NCI-H82 (cell line): ENCODE measurements at regions not wholly inside any gene's neighbourhood (a gene's known extent, or its start where the extent isn't known, plus 50 kb on each side); places are given as distances from the start of the nearest gene placed in this dataset.
"Not testable (repeated sequence)": the region's sequence is repeated elsewhere in the genome, so short reads cannot be mapped to it uniquely, and the experiment has no call there.

Experiments used
- DNase-seq: peaks from one replicate; lab custom pipeline; 2025; lab: John Stamatoyannopoulos, UW

DNA sequence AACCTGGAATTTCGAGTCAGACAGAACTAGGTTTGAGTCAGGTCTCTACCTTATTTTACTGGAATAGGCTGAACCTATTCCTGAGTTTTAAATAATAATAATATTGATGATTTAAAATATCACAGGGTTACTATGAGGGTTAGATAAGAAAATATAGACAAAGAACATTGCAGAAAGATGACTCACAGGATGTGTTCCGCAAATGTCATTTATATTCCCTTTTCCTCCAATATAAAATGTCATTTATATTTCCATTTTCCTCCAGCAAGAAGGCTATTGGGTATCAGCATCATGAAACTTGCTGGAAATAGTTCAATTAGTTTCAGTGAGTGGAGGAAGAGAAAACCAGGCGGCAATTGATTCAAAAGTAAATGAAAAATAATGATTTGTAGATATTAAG, 163.9 kb upstream of the RASSF8 start:
- DNase-seq = no peak

DNA sequence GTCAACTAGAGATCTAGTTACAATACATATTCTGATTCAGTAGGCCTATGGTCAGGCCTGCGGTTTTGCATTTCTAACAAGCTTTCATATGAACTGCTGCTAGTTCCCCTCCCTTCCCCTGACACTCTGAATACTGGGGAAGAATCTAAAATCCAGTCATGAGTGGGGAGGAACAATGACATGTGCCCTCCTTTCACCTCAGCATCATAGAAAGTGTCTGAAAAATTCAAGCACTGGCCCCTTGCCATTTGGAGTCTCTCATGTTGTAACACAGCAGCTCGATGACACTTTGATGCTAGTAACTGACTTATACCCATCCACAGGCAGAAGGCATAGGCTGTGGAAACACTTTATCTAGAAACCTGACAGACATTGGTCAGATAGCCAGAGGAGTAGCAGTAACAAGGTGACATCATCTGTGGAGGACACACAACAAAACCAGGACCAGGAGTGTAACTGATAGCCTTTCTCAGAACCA, 161.9 kb upstream of the RASSF8 start:
- no peak for DNase-seq

DNA sequence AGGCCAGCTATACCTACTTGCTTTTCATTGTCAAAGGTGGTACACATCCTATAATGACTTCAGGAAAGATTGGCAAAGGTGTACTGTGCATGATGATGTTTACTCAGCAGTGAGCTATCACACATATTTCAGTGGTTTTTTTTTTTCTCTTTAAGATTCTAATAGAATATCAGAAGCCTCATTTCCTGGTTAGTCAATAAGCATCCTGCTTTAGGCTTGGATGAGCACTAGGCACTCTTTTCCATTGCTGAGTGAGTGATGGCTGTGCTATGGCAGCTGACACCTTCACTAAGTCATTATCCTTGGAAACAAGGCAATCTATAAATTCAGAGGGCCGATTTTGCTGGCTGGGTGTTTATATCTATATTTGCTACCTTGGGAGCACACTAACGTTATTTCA, 161.1 kb upstream of the RASSF8 start:
- DNase-seq = no peak

DNA sequence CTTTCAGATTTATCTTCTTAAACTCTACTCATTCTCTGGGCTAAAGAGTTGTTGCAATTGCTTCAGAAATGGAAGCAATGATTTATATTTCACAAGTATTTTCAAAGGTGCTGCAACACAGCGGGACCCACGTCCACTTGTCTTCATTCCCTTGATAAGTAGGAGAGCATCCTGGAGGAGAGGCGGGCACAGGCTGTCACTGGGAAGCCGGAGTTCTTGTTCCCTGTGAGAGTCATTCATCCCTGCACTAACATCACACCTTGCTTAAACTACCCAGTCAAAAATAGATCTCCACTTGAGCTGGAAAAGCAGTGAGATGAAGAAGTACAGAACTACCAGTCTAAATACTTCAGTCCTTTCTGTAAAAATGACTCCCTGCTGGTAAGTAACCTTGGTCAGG, 160.5 kb upstream of the RASSF8 start:
- no peak for DNase-seq

DNA sequence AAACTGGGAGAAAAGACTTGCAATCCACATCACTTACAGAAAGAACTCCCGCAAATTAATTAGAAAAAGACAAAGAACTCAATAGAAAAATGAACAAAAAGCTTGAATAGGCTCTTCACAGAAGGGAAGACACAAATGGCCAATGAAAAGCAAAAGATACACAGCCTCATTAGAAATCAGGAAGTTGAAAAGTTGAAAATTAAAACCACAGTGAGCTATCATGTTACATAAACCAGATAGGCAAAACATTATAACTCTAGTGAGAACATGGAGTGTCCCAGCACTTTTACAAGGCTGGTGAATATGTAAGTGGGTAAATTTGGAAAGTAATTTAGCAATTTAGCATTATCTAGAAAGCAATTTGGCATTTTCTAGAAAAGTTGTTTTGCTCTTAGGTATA, 158.4 kb upstream of the RASSF8 start:
- no peak for DNase-seq

DNA sequence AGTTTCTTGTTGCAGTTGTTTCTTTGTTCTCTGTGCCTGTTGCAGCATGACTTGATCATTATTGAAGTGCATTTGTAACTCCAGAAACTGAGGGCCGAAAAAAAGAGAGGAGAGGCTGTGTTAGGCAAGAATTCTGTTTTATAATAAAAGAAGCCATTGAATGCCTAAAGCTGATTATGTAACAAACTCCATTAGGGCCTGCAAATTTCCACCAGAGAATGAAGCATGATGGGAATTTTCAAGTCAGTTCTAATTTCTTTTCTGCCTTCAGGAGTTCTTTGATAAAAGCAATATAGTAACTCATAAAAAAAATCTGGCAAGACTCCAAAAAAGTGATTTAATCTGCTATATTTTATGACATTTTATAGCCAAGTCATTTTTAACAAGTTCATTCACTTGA, 156.7 kb upstream of the RASSF8 start:
- no peak for DNase-seq

DNA sequence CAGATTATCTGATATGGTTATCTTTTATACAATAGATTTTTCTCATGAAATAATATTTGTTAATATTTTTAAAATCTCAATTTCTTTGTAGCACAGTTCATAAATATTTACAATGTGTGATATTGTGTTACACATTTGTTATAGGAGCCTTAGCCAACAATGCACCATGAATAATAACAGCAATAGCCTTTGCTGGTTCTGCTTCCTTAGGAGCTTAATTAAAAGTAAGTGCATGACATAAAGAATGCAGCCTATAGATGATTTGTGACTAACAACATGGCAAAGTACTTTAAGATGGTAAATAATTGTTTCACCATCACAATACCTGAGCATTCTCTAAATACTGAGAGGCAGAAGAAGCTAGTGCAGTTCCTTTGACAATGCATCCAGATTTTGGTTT, 156.3 kb upstream of the RASSF8 start:
- no peak for DNase-seq

DNA sequence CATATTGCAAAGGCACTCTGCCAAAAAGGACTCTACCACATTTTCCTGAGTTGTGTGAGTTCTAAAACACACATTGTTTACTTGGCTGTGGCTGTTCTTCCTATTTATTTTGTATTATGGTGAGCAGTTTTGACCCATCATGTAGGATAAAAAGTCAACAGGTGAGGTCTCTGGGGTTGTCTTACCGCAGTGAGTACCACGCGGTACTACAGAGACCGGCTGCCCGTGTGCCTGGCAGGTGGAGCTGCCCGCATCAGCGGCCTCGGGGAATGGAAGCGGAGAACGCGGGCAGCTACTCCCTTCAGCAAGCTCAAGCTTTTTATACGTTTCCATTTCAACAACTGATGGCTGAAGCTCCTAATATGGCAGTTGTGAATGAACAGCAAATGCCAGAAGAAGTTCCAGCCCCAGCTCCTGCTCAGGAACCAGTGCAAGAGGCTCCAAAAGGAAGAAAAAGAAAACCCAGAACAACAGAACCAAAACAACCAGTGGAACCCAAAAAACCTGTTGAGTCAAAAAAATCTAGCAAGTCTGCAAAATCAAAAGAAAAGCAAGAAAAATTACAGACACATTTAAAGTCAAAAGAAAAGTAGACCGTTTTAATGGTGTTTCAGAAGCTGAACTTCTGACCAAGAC, 155.3 kb upstream of the RASSF8 start:
- DNase-seq = not testable (repeated sequence)

DNA sequence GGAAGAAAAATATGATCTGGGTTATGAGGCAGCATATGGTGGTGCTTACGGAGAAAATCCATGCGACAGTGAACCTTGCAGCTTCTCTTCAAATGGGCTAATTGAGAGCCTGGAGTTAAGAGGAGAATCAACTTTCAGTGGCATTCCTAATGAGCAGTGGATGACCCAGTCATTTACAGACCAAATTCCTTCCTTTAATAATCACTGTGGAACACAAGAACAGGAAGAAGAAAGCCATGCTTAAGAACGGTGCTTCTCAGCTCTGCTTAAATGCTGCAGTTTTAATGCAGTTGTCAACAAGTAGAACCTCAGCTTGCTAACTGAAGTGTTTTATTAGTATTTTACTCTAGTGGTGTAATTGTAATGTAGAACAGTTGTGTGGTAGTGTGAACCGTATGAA, 154.2 kb upstream of the RASSF8 start:
- DNase-seq = not testable (repeated sequence)

DNA sequence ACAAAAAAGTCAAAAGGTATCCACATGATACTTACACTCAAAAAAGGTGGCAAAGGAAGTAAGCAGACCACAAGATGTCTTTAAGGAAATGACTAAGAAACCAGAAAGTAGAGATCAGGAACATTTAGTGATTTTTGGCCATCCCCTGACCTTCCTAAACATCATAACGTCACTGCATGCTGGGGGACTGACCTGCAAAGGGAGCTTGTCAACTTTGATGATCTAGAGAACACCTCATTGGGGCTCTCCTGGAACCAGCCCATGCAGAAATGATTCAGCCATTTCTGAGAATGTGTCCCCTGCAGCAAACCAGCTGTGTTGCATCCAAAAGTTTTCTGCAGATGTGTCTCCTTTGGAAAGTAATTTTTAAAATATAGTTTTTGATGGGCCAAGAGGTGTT, 152.2 kb upstream of the RASSF8 start:
- DNase-seq = no peak

DNA sequence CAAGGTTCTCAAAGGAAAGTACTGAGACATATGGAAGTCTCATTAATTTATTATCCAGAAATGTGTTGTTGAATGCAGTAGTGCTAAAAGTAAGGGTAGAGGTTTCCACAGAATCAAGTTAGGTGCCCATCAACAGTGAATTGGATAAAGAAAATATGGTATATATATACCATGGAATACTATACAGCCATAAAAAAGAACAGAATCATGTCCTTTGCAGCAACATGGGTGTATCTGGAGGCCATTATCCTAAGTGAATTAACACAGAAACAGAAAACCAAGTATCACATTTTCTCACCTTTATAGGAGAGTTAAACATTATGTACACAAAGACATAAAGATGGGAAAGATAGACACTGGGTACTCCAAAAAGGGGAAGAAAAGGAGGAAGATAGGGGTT, 149.9 kb upstream of the RASSF8 start:
- no peak for DNase-seq

DNA sequence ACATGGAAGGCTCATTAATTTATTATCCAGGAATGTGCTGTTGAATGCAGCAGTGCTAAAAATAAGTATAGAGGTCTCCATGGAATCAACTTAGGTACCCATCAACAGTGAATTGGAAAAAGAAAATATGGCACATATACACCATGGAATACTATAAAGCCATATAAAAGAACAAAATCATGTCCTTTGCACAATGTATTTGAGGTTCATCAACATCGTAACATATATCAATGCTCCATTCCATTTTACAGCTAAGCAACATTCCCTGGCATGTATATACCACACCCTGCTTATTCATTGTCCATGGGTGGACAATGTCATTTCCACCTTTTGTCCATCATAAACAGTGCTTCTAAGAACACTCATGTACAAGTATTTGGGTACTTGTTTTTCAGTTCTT, 147.8 kb upstream of the RASSF8 start:
- DNase-seq = no peak

DNA sequence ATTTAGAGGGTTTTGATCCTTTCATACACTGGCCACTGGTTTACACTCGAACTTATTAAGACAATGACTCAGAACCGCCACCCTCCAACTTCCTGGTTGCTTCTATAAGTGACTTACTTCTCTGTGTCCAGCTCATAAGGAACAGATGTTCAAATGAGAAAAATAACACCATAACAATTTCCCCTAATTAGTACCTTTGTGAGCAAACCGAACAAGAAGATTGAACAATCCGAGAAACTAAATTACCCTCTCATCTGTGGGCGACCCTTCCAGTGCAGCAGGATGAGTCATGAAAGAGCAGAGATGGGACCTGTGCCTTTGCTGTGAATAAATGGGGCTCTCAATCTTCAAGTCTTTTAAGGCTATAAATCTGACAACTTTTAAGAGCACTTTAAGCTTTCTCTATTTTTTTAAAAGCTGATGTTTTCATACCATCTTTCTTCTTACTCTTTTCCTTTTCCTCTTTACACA, 146.8 kb upstream of the RASSF8 start:
- peak; percentile 16 for DNase-seq

DNA sequence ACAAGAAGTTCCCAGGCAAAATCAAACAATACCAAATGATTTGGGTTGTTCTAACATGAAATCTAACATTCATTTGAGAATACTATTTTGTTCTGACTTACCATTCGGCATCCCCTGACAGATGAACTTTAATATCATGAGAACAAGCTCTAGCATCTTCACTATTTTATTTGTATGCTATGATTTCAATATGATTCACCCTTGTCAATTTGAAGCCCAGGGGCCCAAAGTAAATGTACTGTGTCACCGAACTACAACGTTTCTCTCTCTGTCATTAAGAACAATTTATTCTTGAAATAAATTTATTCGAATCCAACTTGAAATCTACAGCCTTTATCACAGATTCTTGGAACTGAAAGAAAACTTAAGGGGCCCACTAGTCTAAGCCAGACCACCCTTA, 146.2 kb upstream of the RASSF8 start:
- DNase-seq = no peak

DNA sequence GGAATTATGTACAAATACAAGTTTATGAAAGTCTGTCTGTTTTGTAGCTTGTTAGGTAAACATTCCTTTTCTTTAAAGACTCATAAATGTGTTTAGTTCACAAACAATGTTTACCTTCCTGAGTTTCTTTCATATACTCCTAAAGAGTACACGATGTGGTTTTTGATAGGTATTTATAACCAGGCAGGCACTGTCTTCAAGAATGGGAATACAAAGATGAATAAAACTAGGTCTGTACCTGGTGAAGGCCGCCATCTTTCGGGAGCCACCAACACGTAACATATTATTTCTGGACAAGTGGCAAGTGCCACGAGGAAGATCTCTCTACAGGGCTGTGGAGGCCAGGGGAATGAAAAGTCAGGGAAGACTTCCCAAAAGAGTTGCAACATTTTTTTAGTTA, 144.6 kb upstream of the RASSF8 start:
- no peak for DNase-seq

DNA sequence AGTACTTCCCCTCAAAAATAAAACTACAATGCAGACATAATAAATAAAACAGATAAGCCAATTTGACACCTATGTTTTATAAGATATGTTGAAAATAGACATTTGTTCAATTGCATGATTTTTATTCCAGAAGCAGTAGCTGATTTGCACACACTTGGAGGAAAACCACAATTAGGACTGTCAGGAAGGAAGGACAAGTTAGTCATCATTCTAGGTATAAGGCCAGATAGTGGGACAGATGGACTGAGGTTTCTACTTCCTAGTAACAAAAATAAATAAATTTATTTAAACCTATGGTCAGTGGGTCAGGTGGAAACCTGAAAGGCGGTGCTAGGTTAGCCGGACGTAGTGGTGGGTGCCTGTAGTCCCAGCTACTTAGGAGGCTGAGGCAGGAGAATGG, 141.8 kb upstream of the RASSF8 start:
- no peak for DNase-seq

DNA sequence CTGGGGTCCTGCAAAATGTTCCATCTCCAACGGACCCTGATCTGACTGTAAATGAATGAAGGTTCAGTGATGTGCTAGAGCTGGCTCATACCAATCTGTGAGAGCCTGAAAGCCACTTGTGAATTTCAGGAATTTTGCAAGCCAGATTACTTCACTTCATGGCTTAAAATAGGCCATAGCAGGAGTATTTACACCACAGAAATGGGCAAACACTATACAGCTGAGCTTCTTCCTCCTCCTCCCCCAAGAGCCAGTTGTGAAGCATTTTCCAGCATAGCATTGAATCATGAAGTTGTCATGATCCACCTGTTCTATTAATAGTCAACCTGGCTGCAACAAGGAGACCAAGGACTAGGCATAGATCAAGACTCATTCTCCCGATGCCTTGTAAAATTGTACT, 141.3 kb upstream of the RASSF8 start:
- no peak for DNase-seq

DNA sequence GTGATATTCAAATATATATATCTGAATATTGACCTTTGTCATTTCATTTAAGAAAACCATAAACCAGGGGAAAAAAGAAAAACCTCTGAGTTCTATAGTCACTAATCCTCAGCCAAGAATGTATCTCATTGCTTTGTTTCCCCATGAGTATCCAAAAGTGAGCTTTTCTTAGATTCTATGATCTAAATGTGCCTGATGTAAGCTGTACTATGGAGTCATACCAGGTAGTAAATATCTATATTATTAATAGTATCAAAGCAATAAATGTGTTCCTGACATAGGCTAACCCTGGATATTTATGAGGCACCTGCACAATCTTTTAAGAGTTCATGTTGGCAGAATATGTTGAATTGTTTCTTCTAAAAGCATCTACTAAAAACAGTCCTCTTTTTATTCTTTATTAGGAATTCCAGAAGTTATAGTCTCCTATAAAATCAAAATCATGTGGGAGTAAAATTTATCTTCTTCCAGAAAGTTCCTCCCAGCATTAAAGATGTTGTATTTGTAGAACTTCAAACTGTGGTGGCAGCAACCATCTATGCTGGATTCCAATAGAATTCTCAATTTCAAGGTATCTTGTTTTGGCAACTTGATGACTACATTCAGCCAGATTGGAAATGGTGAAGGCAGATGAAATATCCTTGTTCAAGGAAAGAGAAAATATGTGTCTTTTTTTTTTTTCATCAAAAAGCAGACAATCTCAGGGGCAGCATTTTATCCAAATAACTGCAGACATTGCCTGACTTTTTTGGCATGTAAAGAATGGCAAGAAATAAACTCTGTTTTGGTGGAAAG, 139.7 kb upstream of the RASSF8 start:
- no peak for DNase-seq

DNA sequence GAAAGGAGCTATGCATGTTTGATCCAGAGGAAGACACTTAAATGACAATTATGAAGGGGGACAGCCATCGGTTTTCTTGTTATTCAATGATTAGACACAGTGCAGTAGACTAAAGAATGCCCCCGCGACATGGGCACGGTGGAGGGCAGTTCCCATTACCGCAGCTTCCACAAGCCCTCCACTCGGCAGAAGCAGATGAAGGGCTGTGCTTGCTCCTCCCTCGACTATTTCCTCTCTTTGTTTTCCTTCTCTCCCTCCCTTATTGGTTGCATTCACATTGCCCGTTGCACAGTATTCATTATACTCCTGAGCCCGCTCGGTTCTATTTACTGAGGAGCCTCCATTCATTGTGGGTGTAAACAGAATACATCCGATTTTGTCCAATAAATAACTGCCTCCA, 138.8 kb upstream of the RASSF8 start:
- DNase-seq = no peak

DNA sequence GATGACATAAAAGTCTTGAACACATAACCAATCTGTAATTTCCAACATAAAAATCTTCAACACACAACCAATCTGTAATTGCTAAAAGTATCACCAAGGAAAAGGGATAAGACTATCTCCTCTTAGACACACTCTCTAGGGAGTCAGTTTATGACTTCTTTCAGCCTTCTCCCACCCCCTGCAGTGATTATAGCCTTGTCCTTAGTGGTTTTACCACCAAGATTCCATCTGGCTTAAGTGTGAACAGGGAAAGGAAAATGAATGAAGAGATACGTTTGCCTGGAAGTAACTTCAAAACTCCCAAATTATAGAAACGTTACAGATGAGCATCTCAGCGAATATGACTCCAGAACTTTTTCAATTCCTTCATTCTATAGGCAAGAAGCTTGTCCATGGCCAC, 136.2 kb upstream of the RASSF8 start:
- DNase-seq = no peak

DNA sequence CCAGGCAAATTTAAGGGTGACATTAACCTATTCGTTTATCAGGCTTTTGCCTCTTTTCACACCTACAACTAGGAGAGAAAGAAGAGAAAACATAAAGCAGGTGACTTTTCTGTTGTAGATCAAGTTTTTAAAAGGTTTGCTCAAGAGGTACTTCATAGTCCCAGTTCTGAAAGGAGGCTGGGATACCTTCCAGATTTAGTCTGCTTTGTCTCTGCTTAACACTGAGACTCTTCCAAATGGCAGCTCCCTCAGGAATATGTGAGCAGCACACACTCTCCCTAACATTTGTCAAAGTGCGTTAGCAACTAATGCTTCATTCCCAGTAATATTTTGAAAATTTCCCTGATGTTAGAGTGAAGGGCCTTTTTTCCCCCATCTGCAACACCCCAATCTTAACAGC, 133.7 kb upstream of the RASSF8 start:
- DNase-seq = no peak

DNA sequence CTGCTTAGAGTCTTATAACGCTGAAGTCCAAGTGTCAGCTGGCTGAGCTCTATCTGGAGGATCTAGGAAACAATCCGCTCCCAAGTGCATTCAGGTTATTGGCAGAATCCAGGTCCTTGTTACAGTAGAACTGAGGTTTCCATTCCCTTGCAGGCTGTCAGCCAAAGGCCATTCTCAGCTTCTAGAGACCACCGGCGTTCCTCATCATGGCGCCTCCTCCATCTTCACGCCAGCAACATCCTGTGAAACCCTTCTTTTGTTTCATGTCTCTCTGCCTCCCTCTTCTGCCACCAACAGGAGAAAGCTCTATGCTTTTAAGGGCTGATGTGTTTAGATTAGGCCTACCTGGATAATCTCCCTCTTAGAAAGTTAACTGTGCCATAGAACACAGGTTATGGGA, 133.0 kb upstream of the RASSF8 start:
- peak; percentile 19 for DNase-seq

DNA sequence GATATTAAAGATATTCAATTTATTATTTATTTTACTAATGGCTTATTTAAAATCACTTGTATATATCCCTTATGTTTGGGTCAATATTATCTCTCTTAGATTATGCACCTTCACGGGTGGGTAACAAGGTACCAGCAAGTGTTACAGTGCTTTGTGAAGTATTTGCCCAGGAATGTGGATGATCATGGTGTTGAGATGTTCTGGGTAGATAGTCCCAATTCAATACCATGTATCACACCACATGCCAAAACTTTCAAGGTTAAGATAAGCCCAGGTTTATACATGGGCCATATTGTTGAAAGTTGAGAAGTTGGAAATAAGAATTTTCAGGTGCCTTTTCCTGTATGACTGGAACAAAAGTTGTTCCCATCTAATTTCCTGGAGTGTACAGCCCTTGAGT, 131.3 kb upstream of the RASSF8 start:
- no peak for DNase-seq

DNA sequence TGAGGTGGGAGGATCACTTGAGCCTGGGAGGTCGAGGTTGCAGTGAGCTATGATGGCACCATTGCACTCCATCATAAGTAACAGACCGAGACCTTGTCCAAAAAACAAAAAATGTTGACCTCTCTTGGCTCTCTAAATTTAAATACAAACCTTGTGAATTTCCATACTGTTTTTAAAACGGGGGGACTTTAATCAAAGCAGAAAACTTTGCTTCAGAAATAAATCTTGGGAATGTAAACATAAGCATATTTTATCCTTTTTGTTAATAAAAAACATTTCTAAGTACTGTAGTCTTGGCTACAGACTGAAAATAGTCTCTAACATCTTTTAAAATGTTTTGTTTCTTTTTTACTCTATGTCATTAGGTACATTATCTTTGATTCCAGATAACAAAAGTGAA, 130.7 kb upstream of the RASSF8 start:
- no peak for DNase-seq
